Tongue (tissue), 1 donor: ENCODE measurements at regions not wholly inside any gene's neighbourhood (a gene's known extent, or its start where the extent isn't known, plus 50 kb on each side); places are given as distances from the start of the nearest gene placed in this dataset.
"Not testable (repeated sequence)": the region's sequence is repeated elsewhere in the genome, so short reads cannot be mapped to it uniquely, and the experiment has no call there.

Source experiments
- DNase-seq: peaks from one replicate; pipeline ENCODE4 v3.0.0-alpha.2; 2015

GRCh38 chr1:65063025-65063424 lies 85.0 kb upstream of the AK4 start:
- no peak for DNase-seq

GRCh38 chr1:65064981-65065380 lies 83.0 kb upstream of the AK4 start:
- DNase-seq: peak; percentile 27

- DNase-seq: peak; percentile 66
Observed at GRCh38 chr1:65065524-65066418, 82.2 kb upstream of the AK4 start.

GRCh38 chr1:65066419-65066765 lies 81.6 kb upstream of the AK4 start:
- no peak for DNase-seq

GRCh38 chr1:65066766-65067490 lies 81.1 kb upstream of the AK4 start:
- DNase-seq: peak; percentile 86

GRCh38 chr1:65067491-65068201 lies 80.4 kb upstream of the AK4 start:
- peak; percentile 91 for DNase-seq

GRCh38 chr1:65068202-65069010 lies 79.6 kb upstream of the AK4 start:
- peak; percentile 60 for DNase-seq

GRCh38 chr1:65069011-65069565 lies 78.9 kb upstream of the AK4 start:
- no peak for DNase-seq

- no peak for DNase-seq
Observed at GRCh38 chr1:65072845-65073244, 75.2 kb upstream of the AK4 start.

- peak; percentile 60 for DNase-seq
Observed at GRCh38 chr1:65075123-65075976, 72.7 kb upstream of the AK4 start.

- DNase-seq: no peak
Observed at GRCh38 chr1:65077369-65077768, 70.6 kb upstream of the AK4 start.

GRCh38 chr1:65079941-65080340 lies 68.1 kb upstream of the AK4 start:
- no peak for DNase-seq

GRCh38 chr1:65082346-65083040 lies 65.5 kb upstream of the AK4 start:
- DNase-seq: no peak

GRCh38 chr1:65083263-65083896 lies 64.6 kb upstream of the AK4 start:
- DNase-seq: no peak

- DNase-seq: no peak
Observed at GRCh38 chr1:65084066-65084465, 63.9 kb upstream of the AK4 start.

GRCh38 chr1:65087519-65087918 lies 60.5 kb upstream of the AK4 start:
- not testable (repeated sequence) for DNase-seq

GRCh38 chr1:65090406-65090805 lies 57.6 kb upstream of the AK4 start:
- DNase-seq: no peak

GRCh38 chr1:65092691-65093090 lies 55.3 kb upstream of the AK4 start:
- DNase-seq: no peak

GRCh38 chr1:65097076-65097475 lies 50.9 kb upstream of the AK4 start:
- no peak for DNase-seq
